CD14-positive monocyte (primary cell): ENCODE measurements at regions not wholly inside any gene's neighbourhood (a gene's known extent, or its start where the extent isn't known, plus 50 kb on each side); places are given as distances from the start of the nearest gene placed in this dataset.

Experiments
- DNase-seq, 3 donors: peaks; one replicate each; pipeline ENCODE4 v3.0.0-alpha.2; 2011 to 2022
- H2AFZ ChIP-seq: 2 replicates; pipeline ENCODE4 v1.6.0; 2012; ENCODE audit warnings: mild to moderate bottlenecking, low read depth, low read length, inconsistent platforms; ENCODE audit not compliant: insufficient read depth, poor library complexity, severe bottlenecking
- H3K27ac ChIP-seq, 2 donors: 1 replicate in 1 of 2; 2 replicates in 1 of 2; pipeline ENCODE4 v1.5.1; 2012 to 2013; ENCODE audit warnings: low read length in 2 of 2, control low read depth in 1 of 2, inconsistent platforms in 1 of 2, low read depth in 1 of 2, mild to moderate bottlenecking in 1 of 2
- H3K27me3 ChIP-seq, 2 donors: one replicate each; pipeline versions ENCODE4 v1.6.0 to v1.6.1; 2011 to 2013; ENCODE audit warnings: low read length in 2 of 2; ENCODE audit not compliant: control insufficient read depth in 2 of 2, insufficient read depth in 2 of 2
- H3K36me3 ChIP-seq, 2 donors: replicated peaks in 1 of 2; 1 replicate in 1 of 2; 2 replicates in 1 of 2; pipeline versions ENCODE4 v1.5.1 to v1.6.1; 2012 to 2013; ENCODE audit warnings: low read length in 2 of 2, control low read depth in 1 of 2, inconsistent platforms in 1 of 2, mild to moderate bottlenecking in 1 of 2; ENCODE audit not compliant: insufficient read depth in 2 of 2, control insufficient read depth in 1 of 2
- H3K4me1 ChIP-seq, 2 donors: 1 replicate in 1 of 2; 2 replicates in 1 of 2; pipeline versions ENCODE4 v1.5.1 to v1.6.1; 2012 to 2013; ENCODE audit warnings: low read length in 2 of 2, control low read depth in 1 of 2, inconsistent platforms in 1 of 2, mild to moderate bottlenecking in 1 of 2, moderate library complexity in 1 of 2; ENCODE audit not compliant: insufficient read depth in 2 of 2, control insufficient read depth in 1 of 2
- H3K4me2 ChIP-seq: replicated peaks from 2 replicates; pipeline ENCODE3; 2012; ENCODE audit warnings: low read length, moderate library complexity, mild to moderate bottlenecking; ENCODE audit not compliant: poor library complexity, severe bottlenecking; ENCODE audit errors: extremely low read depth
- H3K4me3 ChIP-seq, 3 experiments: fragments of 200-600 bp in 1 of 3; sonication (generic) in 1 of 3; replicated peaks in 1 of 3; 1 replicate in 2 of 3; 2 replicates in 1 of 3; pipeline ENCODE4 v1.5.1; 2011 to 2013; ENCODE audit warnings: low read length in 3 of 3, mild to moderate bottlenecking in 3 of 3, control low read depth in 2 of 3, low read depth in 2 of 3, inconsistent platforms in 1 of 3, moderate library complexity in 1 of 3
- H3K79me2 ChIP-seq: 2 replicates; pipeline ENCODE4 v1.6.0; 2012; ENCODE audit warnings: mild to moderate bottlenecking, control low read depth, inconsistent platforms, low read length, moderate library complexity; ENCODE audit not compliant: insufficient read depth
- H3K9ac ChIP-seq: 2 replicates; pipeline ENCODE4 v1.6.0; 2017; ENCODE audit warnings: low read length, mild to moderate bottlenecking; ENCODE audit not compliant: insufficient read depth, poor library complexity, severe bottlenecking
- H3K9me3 ChIP-seq, 2 donors: replicated peaks in 1 of 2; 1 replicate in 1 of 2; 2 replicates in 1 of 2; pipeline versions ENCODE4 v1.5.1 to v1.6.1; 2012 to 2013; ENCODE audit warnings: low read length in 2 of 2, control low read depth in 1 of 2; ENCODE audit not compliant: control insufficient read depth in 1 of 2, insufficient read depth in 1 of 2
- H4K20me1 ChIP-seq: 2 replicates; pipeline ENCODE4 v1.6.0; 2012; ENCODE audit warnings: mild to moderate bottlenecking, low read length, control low read depth, moderate library complexity; ENCODE audit not compliant: insufficient read depth
- H3K27ac Mint-ChIP-seq, 7 donors: one replicate each; pipeline ENCODE4 v1.8.0; 2020; ENCODE audit warnings: mild to moderate bottlenecking in 7 of 7, mixed read lengths in 7 of 7, moderate library complexity in 6 of 7, inconsistent platforms in 2 of 7
- H3K27me3 Mint-ChIP-seq, 3 donors: one replicate each; pipeline ENCODE4 v1.8.0; 2021 to 2022; ENCODE audit warnings: low read depth in 3 of 3, mild to moderate bottlenecking in 3 of 3, mixed read lengths in 3 of 3, moderate library complexity in 3 of 3, inconsistent platforms in 1 of 3
- H3K36me3 Mint-ChIP-seq, 2 donors: one replicate each; pipeline ENCODE4 v1.8.0; 2020; ENCODE audit warnings: mixed read lengths in 2 of 2, inconsistent platforms in 1 of 2, mild to moderate bottlenecking in 1 of 2
- H3K4me1 Mint-ChIP-seq: one replicate; pipeline ENCODE4 v1.8.0; 2020; ENCODE audit warnings: mild to moderate bottlenecking, mixed read lengths
- H3K4me3 Mint-ChIP-seq, 2 donors: one replicate each; pipeline ENCODE4 v1.8.0; 2020; ENCODE audit warnings: mild to moderate bottlenecking in 2 of 2, mixed read lengths in 2 of 2, moderate library complexity in 1 of 2
- H3K9me3 Mint-ChIP-seq, 7 donors: one replicate each; pipeline ENCODE4 v1.8.0; 2020 to 2022; ENCODE audit warnings: mixed read lengths in 7 of 7, mild to moderate bottlenecking in 6 of 7, moderate library complexity in 6 of 7, inconsistent platforms in 2 of 7
- WGBS: methylation state at CpG from one replicate; pipeline ENCODE4 v1.1.5; 2013; ENCODE audit warnings: missing lambda C conversion rate; ENCODE audit not compliant: insufficient coverage; 5-methylcytosine and 5-hydroxymethylcytosine counted together
- intact Hi-C, 2 donors: fragments of 100-400 bp; cut with micrococcal nuclease; formaldehyde crosslinking; loops; one replicate each; pipeline versions ENCODE4 v1.15.0 to v1.15.1; 2023
- TF ChIP-seq, protein P1 (sequence below): fragments of 200-600 bp; IDR thresholded peaks from one replicate; pipeline ENCODE4 v1.8.0; 2022; ENCODE audit warnings: antibody characterized with exemption, mild to moderate bottlenecking

- Mint-ChIP-seq H3K9me3 (peaks cover 2 to 33% (median 6%) of the 10 kb centered on the region in 7 donors), H3K27ac (no peak overlapping the region), H3K4me3 (no peak overlapping the region), H3K27me3 (peaks cover 0 to 3% (median under 1%) of the 10 kb centered on the region in 3 donors), H3K4me1 (peaks cover 19% of the 10 kb centered on the region), H3K36me3 (no peaks in the 10 kb centered on the region)
- Histone ChIP-seq H4K20me1 (no peaks in the 10 kb centered on the region), H3K4me3 (no peak overlapping the region), H3K36me3 (no peaks in the 10 kb centered on the region), H3K27me3 (no peaks in the 10 kb centered on the region), H3K4me1 (peaks cover 7 to 15% of the 10 kb centered on the region in 2 donors), H3K27ac (peak overlapping the region in 1 of 2 donors; percentile 44), H3K9ac (no peak overlapping the region), H3K9me3 (peaks cover 0 to 15% of the 10 kb centered on the region in 2 donors), H3K4me2 (no peak overlapping the region), H3K79me2 (no peaks in the 10 kb centered on the region), H2AFZ (no peak overlapping the region)
- intact Hi-C loops: no loop called here
- no peak for DNase-seq
- TF ChIP-seq, protein P1, sequence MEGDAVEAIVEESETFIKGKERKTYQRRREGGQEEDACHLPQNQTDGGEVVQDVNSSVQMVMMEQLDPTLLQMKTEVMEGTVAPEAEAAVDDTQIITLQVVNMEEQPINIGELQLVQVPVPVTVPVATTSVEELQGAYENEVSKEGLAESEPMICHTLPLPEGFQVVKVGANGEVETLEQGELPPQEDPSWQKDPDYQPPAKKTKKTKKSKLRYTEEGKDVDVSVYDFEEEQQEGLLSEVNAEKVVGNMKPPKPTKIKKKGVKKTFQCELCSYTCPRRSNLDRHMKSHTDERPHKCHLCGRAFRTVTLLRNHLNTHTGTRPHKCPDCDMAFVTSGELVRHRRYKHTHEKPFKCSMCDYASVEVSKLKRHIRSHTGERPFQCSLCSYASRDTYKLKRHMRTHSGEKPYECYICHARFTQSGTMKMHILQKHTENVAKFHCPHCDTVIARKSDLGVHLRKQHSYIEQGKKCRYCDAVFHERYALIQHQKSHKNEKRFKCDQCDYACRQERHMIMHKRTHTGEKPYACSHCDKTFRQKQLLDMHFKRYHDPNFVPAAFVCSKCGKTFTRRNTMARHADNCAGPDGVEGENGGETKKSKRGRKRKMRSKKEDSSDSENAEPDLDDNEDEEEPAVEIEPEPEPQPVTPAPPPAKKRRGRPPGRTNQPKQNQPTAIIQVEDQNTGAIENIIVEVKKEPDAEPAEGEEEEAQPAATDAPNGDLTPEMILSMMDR: no peak
- 96% methylated on average over 5 of the region's 5 CpGs for WGBS
These were observed 260.6 kb upstream of the EMCN start for GRCh38 chr4:100778431-100778830.

GRCh38 chr4:100762738-100763137 is 244.9 kb upstream of the EMCN start:
- Histone ChIP-seq H3K9ac (no peak overlapping the region), H3K9me3 (peaks cover 0 to 7% of the 10 kb centered on the region in 2 donors), H3K4me1 (no peaks in the 10 kb centered on the region), H3K4me2 (no peak overlapping the region), H2AFZ (no peak overlapping the region), H4K20me1 (no peaks in the 10 kb centered on the region), H3K4me3 (no peak overlapping the region), H3K36me3 (no peaks in the 10 kb centered on the region), H3K27me3 (no peaks in the 10 kb centered on the region), H3K79me2 (no peaks in the 10 kb centered on the region), H3K27ac (no peak overlapping the region)
- Mint-ChIP-seq H3K9me3 (peaks cover 6 to 27% (median 14%) of the 10 kb centered on the region in 7 donors), H3K27ac (no peak overlapping the region), H3K27me3 (peaks cover 0 to 2% (median 1%) of the 10 kb centered on the region in 3 donors), H3K4me3 (no peak overlapping the region), H3K4me1 (no peaks in the 10 kb centered on the region), H3K36me3 (no peaks in the 10 kb centered on the region)
- intact Hi-C loops: no loop called here
- no CpG with 5 or more reads among the region's 1 CpG for WGBS
- TF ChIP-seq, protein P1: no peak
- no peak for DNase-seq
